ENCODE measurements at regions not wholly inside any gene's neighbourhood (a gene's known extent, or its start where the extent isn't known, plus 50 kb on each side); places are given as distances from the start of the nearest gene placed in this dataset.

DNA sequence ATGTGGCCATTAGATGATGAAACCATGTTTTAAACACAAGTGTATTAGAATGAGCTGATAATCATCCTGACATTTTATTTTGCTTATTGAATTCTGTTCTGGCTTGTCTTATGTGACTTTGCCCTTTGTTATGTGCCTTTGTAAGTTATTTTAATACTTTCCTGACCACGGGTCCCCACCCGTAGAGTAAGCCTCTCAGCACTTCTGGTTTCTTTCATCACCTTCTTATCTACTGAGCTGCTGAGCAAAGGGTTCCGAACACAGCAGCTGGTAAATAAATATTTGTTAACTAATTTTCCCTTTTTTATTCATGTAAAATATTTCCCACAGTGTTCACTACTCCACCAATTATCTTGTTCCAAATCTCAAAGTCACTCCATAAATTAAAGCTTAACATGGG, 1115.3 kb downstream of the SORCS3 start:
- in situ Hi-C loops (cut with HindIII; ENCODE audit: low pct_unique_long_range_greater_than_20kb, low sequenced_read_pairs), result no loop called here
- POLR2A ChIA-PET, result no interaction called here
- no TSS peak for BruUV-seq (replicated peaks)
- TF ChIP-seq POLR2AphosphoS5 (IDR thresholded peaks at IDR 0.05; ENCODE audit: low read depth, low read length), result no peak
- TF ChIP-seq, protein P1, sequence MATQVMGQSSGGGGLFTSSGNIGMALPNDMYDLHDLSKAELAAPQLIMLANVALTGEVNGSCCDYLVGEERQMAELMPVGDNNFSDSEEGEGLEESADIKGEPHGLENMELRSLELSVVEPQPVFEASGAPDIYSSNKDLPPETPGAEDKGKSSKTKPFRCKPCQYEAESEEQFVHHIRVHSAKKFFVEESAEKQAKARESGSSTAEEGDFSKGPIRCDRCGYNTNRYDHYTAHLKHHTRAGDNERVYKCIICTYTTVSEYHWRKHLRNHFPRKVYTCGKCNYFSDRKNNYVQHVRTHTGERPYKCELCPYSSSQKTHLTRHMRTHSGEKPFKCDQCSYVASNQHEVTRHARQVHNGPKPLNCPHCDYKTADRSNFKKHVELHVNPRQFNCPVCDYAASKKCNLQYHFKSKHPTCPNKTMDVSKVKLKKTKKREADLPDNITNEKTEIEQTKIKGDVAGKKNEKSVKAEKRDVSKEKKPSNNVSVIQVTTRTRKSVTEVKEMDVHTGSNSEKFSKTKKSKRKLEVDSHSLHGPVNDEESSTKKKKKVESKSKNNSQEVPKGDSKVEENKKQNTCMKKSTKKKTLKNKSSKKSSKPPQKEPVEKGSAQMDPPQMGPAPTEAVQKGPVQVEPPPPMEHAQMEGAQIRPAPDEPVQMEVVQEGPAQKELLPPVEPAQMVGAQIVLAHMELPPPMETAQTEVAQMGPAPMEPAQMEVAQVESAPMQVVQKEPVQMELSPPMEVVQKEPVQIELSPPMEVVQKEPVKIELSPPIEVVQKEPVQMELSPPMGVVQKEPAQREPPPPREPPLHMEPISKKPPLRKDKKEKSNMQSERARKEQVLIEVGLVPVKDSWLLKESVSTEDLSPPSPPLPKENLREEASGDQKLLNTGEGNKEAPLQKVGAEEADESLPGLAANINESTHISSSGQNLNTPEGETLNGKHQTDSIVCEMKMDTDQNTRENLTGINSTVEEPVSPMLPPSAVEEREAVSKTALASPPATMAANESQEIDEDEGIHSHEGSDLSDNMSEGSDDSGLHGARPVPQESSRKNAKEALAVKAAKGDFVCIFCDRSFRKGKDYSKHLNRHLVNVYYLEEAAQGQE (IDR thresholded peaks at IDR 0.05; ENCODE audit: insufficient read depth in 1 of 2, low read depth in 2 of 2, low read length in 1 of 2), result no peak
- no peak for TF ChIP-seq TCF7L2 (IDR thresholded peaks at IDR 0.05; ENCODE audit: low read depth, low read length)
- TF ChIP-seq, protein P2, sequence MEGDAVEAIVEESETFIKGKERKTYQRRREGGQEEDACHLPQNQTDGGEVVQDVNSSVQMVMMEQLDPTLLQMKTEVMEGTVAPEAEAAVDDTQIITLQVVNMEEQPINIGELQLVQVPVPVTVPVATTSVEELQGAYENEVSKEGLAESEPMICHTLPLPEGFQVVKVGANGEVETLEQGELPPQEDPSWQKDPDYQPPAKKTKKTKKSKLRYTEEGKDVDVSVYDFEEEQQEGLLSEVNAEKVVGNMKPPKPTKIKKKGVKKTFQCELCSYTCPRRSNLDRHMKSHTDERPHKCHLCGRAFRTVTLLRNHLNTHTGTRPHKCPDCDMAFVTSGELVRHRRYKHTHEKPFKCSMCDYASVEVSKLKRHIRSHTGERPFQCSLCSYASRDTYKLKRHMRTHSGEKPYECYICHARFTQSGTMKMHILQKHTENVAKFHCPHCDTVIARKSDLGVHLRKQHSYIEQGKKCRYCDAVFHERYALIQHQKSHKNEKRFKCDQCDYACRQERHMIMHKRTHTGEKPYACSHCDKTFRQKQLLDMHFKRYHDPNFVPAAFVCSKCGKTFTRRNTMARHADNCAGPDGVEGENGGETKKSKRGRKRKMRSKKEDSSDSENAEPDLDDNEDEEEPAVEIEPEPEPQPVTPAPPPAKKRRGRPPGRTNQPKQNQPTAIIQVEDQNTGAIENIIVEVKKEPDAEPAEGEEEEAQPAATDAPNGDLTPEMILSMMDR (IDR thresholded peaks at IDR 0.05), result no peak
- no peak for TF ChIP-seq SIN3A (IDR thresholded peaks at IDR 0.05; ENCODE audit: borderline replicate concordance, insufficient read depth, low read depth, low read length)
- no peak for ATAC-seq
- Histone ChIP-seq H3K27ac (ENCODE audit: low read length) (no peak overlapping the region), H3K4me1 (ENCODE audit: control insufficient read depth, insufficient read depth, low read length) (no peaks in the 10 kb centered on the region), H3K27me3 (ENCODE audit: control insufficient read depth, insufficient read depth, low read length) (no peaks in the 10 kb centered on the region), H3K9me3 (ENCODE audit: control insufficient read depth, insufficient read depth, low read depth, low read length) (no peaks in the 10 kb centered on the region), H3K4me3 (ENCODE audit: low read depth in 2 of 2, low read length in 2 of 2) (no peak overlapping the region), H3K36me3 (ENCODE audit: control insufficient read depth, insufficient read depth, low read length) (no peaks in the 10 kb centered on the region)
- CTCF ChIA-PET, result no interaction called here
- no peak for DNase-seq (ENCODE audit: low read depth, low spot score)
- intact Hi-C loops (cut with micrococcal nuclease; ENCODE audit: unreplicated experiment), result no loop called here

DNA sequence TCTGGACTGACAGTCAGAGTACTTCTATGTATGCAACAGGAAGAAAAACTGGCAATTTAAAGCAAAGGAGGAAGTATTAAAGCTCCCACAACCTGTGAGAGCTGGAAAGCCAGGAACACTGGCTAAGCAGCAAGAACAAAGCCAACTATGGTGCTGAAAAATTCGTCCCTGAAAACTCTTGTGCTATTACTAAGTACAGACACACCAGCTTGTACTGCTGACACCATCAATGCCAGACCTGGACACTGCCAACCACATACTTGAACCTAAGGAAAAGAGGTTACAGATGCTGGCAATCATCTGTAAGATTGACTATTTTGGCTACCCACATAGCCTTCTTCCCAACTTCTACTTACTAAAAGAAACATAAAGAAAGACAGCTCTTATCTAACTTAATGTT, 1110.6 kb downstream of the SORCS3 start:
- ATAC-seq (no peak), DNase-seq (ENCODE audit: low read depth, low spot score) (no peak)
- in situ Hi-C loops (cut with HindIII; ENCODE audit: low pct_unique_long_range_greater_than_20kb, low sequenced_read_pairs) (no loop called here), intact Hi-C loops (cut with micrococcal nuclease; ENCODE audit: unreplicated experiment) (no loop called here)
- Histone ChIP-seq H3K27ac (ENCODE audit: low read length) (no peak overlapping the region), H3K27me3 (ENCODE audit: control insufficient read depth, insufficient read depth, low read length) (no peaks in the 10 kb centered on the region), H3K4me3 (ENCODE audit: low read depth in 2 of 2, low read length in 2 of 2) (no peak overlapping the region), H3K4me1 (ENCODE audit: control insufficient read depth, insufficient read depth, low read length) (no peaks in the 10 kb centered on the region), H3K9me3 (ENCODE audit: control insufficient read depth, insufficient read depth, low read depth, low read length) (no peaks in the 10 kb centered on the region), H3K36me3 (ENCODE audit: control insufficient read depth, insufficient read depth, low read length) (no peaks in the 10 kb centered on the region)
- TF ChIP-seq SIN3A (IDR thresholded peaks at IDR 0.05; ENCODE audit: borderline replicate concordance, insufficient read depth, low read depth, low read length) (no peak), TCF7L2 (IDR thresholded peaks at IDR 0.05; ENCODE audit: low read depth, low read length) (no peak), POLR2AphosphoS5 (IDR thresholded peaks at IDR 0.05; ENCODE audit: low read depth, low read length) (no peak)
- TF ChIP-seq, protein P1 (IDR thresholded peaks at IDR 0.05; ENCODE audit: insufficient read depth in 1 of 2, low read depth in 2 of 2, low read length in 1 of 2), result no peak
- TF ChIP-seq, protein P2 (IDR thresholded peaks at IDR 0.05), result no peak
- ChIA-PET POLR2A (no interaction called here), CTCF (no interaction called here)
- no TSS peak for BruUV-seq (replicated peaks)

Data from Panc1 (cell line).